GM18867 (cell line): ENCODE measurements at regions not wholly inside any gene's neighbourhood (a gene's known extent, or its start where the extent isn't known, plus 50 kb on each side); places are given as distances from the start of the nearest gene placed in this dataset.

Experiments
- ATAC-seq: cut with Tn5 transposase; IDR thresholded peaks from one replicate; pipeline ENCODE4 v1.9.1; 2021; ENCODE audit warnings: mild to moderate bottlenecking, moderate library complexity; ENCODE audit not compliant: unreplicated experiment

- no peak for ATAC-seq
These were observed 157.7 kb downstream of the FAT3 start for GRCh38 chr11:92382311-92382710.

DNA sequence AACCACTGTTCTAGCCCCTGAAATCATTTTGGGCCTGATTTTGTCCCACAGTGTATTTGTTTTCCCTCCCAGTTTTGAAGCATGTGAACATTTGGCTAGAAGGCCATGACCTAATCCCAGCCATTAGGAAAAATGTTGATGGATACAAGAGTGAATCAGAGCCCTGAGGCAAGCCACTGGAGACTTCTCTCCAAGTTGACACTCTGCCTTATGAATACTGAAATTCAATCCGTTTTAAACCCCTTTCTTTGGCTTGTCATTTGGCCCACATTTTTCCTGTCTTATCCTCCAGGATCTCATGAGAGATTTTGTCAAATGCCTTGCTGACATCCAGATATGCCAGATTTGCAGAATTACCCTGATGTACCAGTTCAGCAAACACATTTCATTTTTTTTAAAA is 158.8 kb downstream of the FAT3 start:
- no peak for ATAC-seq

GRCh38 chr11:92384358-92384757 is 159.7 kb downstream of the FAT3 start:
- ATAC-seq: no peak

DNA sequence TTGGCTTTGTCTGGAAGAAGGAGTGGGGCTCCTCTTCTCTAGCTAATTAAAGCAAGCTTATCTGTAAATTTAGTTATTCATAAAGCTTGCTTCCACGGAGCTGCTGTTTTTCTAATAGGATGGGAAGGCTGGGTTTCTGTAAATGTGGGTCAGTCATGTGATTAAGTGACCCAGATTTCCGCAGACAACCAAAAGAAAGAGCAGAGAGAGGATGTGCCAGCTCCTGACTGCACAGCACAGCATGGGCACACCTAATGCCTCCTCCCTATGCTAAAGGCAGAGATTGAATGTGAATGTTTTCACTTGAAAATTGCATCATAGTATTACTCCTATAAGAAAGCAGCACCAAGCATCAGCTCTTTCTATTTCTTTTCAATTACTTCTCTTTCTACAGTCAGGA is 160.2 kb downstream of the FAT3 start:
- no peak for ATAC-seq

GRCh38 chr11:92386577-92386976 is 162.0 kb downstream of the FAT3 start:
- no peak for ATAC-seq

GRCh38 chr11:92387859-92388258 is 163.2 kb downstream of the FAT3 start:
- ATAC-seq: no peak

DNA sequence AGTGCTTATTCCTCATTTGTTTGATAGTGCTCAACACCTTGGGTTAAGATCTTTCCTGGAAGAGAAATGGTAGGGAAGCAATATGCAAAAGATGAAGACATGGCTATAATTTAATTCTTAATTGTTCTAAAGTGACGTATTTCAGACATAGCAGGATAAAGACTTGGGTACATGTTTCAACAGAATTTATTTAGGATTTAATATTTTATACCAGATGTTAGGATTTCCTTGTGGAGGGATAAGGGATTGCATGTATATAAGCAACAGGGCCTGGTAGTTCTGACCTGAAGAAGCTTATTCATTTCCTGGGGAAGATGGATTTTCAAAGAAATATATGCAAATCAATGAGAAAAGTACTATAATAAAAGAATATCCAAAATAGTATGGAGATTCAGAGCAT is 163.8 kb downstream of the FAT3 start:
- no peak for ATAC-seq

DNA sequence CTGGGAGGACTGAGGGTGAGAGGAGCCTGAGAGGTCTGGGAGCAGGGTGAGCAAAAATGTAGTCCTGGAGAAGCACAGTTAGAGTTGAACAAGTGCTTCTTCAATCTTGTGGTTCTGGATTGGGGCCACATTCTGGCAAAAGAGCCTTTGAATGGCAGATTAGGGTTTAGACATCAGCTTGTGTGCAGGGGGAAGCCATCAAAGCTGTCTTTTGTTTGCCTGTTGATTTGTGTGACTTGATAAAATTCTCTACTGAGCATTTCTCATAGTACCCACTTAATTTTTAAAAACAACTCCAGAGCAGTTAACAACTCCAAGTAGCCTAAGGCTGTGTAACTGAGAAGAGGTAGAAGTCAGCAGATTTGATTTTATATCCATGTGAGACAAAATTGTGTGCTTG is 166.2 kb downstream of the FAT3 start:
- no peak for ATAC-seq

- no peak for ATAC-seq
These were observed 166.7 kb downstream of the FAT3 start for GRCh38 chr11:92391364-92391763.

GRCh38 chr11:92391808-92392207 is 167.2 kb downstream of the FAT3 start:
- ATAC-seq: no peak

- ATAC-seq: no peak
These were observed 168.6 kb downstream of the FAT3 start for GRCh38 chr11:92393218-92393617.

DNA sequence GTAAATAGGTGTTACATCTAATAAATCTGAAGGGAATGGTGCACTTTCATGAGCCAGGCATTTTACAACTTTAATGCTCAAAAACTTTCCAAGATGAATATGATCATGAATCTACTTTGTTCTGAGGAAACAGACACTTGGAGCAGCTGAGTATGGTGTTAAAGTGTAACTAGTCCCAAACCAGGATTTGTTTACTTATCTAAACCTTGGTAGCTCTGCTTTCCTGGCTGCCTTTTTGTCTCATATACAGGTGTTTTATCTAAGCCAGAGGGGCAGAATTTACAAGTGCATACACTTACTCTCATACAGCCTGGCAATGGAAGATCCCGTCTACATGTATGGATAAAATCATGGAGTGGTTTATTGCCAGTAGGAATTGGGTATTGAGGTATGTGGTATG is 171.5 kb downstream of the FAT3 start:
- no peak for ATAC-seq

GRCh38 chr11:92397221-92397755 is 172.7 kb downstream of the FAT3 start:
- no peak for ATAC-seq

- ATAC-seq: no peak
These were observed 175.1 kb downstream of the FAT3 start for GRCh38 chr11:92399705-92400104.

DNA sequence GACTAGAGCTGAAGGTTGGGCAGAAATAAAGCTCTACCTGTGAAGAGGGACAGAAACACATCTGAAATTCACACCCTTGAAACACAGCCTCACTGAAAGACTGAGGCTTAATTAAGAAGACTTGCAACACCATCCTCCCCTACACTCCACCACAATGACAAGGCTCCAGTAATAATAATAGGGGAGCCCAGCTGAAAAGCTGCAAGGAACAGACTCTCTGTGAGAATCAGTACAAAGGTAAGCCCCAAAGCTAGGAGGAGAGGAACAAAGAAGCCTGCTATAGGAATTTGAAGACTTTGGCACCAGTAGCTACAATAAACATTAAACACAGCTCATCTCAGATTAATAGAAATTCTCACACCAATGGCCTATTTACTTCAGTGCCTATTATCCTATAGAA is 176.9 kb downstream of the FAT3 start:
- no peak for ATAC-seq

GRCh38 chr11:92406472-92406871 is 181.9 kb downstream of the FAT3 start:
- no peak for ATAC-seq

- no peak for ATAC-seq
These were observed 184.7 kb downstream of the FAT3 start for GRCh38 chr11:92409355-92409754.

GRCh38 chr11:92409956-92410355 is 185.3 kb downstream of the FAT3 start:
- ATAC-seq: no peak

- no peak for ATAC-seq
These were observed 185.9 kb downstream of the FAT3 start for GRCh38 chr11:92410526-92410925.

DNA sequence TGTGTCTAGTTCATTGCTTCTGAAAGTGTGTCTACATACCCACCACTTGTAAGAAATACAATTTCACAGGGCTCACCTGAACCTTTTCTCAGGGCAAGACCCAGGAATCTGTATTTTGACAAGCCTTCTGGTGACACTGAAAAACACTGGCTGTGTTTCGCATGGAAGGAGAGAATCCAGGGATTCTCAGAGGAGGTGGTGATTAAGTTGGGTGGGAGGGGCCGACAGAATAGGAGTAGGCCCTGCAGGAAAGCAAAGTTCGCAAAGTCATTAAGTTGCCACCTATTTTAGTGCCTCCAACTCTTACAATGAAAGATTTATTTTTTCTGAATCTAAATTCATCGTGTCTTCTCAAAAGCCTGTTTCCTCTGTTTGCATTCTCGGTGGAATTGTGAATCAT is 186.8 kb downstream of the FAT3 start:
- ATAC-seq: no peak

DNA sequence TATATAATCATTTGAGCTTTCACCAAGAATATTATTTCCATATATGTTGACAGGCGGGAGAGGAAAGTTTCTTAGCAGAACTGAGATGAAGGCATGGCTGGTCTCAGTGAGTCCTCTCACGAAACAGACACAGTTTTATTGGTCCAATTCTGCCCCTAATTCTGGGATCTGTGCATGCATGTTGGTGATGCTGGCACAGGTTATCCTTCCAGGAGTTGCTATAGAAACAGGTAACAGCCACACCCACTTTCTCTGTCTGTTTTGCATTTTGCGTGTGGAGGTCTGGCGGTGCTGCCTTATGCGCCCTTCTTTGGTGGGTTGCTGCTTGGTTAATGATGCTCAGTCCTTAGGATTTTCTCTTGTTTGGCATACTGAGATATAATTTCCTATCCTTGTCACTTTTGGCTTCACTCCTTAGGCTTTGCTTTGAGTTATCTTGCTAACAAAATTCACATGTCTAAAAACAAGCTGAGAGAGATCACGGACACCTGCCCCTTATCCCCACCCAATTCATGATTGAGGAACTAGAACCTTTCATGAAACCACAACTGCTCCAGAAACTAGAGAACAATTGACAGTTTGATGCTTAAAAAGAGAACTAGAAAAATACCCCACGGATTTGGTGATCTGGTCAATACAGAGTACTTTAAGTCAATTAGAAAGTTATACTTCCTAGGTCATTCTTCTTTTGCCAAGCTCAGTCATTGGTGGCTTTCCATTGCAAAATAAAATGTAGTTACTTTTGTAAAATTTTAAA is 189.3 kb downstream of the FAT3 start:
- ATAC-seq: peak; percentile 67

DNA sequence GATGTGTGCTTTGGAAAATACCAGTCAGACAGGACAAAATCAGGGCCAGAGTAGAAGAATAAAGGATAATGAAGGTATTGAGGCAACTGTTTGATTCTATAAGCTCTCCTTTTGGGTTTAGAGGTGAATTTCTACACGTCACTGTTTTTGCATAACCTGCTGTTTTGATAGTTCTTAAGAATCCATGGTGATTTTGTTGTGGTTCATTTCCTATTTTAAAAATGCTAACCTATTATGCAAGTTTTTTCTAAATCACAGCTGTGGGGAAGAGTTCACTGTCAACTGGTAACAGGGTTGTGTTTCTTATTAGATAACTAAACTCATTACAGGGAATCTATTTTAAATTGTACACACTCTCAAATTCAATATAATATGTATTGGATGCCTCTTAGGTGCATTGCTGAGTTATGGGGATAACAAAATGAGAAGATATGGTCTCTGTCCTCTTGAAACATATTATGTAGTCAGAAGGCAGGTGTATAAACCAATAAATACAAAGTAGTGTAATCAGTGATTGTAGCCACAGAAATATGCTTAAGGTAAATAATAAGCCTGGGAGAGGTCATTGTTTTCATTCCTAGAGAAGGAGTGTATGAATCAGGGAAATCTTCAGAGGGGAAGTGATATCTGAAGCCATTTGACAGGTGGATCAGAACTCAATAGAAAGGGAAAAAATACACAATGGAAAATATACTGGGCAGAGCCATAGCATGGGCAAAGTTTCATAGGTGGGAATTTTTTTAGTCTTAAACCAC is 192.5 kb downstream of the FAT3 start:
- ATAC-seq: no peak
